ENCODE measurements at regions not wholly inside any gene's neighbourhood (a gene's known extent, or its start where the extent isn't known, plus 50 kb on each side); places are given as distances from the start of the nearest gene placed in this dataset.
"Not testable (repeated sequence)": the region's sequence is repeated elsewhere in the genome, so short reads cannot be mapped to it uniquely, and the experiment has no call there.

GRCh38 chr5:62956597-62956996, 378.0 kb downstream of the LRRC70 start:
- no peak for DNase-seq

GRCh38 chr5:62954578-62954977, 376.0 kb downstream of the LRRC70 start:
- DNase-seq: no peak

- no peak for DNase-seq
These were observed 369.7 kb downstream of the LRRC70 start for GRCh38 chr5:62948301-62948700.

GRCh38 chr5:62942384-62942783, 363.8 kb downstream of the LRRC70 start:
- no peak for DNase-seq

GRCh38 chr5:62938927-62939326, 360.3 kb downstream of the LRRC70 start:
- DNase-seq: no peak

- DNase-seq: no peak
These were observed 359.3 kb downstream of the LRRC70 start for GRCh38 chr5:62937661-62938558.

- DNase-seq: no peak
These were observed 357.0 kb downstream of the LRRC70 start for GRCh38 chr5:62935660-62936059.

GRCh38 chr5:62934319-62934718, 355.7 kb downstream of the LRRC70 start:
- DNase-seq: no peak

- no peak for DNase-seq
These were observed 354.6 kb downstream of the LRRC70 start for GRCh38 chr5:62933261-62933660.

GRCh38 chr5:62931153-62931950, 352.7 kb downstream of the LRRC70 start:
- DNase-seq: no peak

- DNase-seq: no peak
These were observed 343.6 kb downstream of the LRRC70 start for GRCh38 chr5:62922191-62922590.

- no peak for DNase-seq
These were observed 342.2 kb downstream of the LRRC70 start for GRCh38 chr5:62920856-62921255.

- DNase-seq: no peak
These were observed 330.7 kb downstream of the LRRC70 start for GRCh38 chr5:62909326-62909725.

GRCh38 chr5:62902126-62902525, 323.5 kb downstream of the LRRC70 start:
- DNase-seq: no peak

- DNase-seq: no peak
These were observed 322.4 kb downstream of the LRRC70 start for GRCh38 chr5:62900976-62901375.

- DNase-seq: no peak
These were observed 317.7 kb downstream of the LRRC70 start for GRCh38 chr5:62896121-62896893.

GRCh38 chr5:62886603-62887315, 308.1 kb downstream of the LRRC70 start:
- DNase-seq: no peak

GRCh38 chr5:62837330-62837729, 258.7 kb downstream of the LRRC70 start:
- DNase-seq: not testable (repeated sequence)

GRCh38 chr5:62829604-62829986, 251.0 kb downstream of the LRRC70 start:
- no peak for DNase-seq

GRCh38 chr5:62828742-62829603, 250.4 kb downstream of the LRRC70 start:
- no peak for DNase-seq

GRCh38 chr5:62825623-62826220, 247.1 kb downstream of the LRRC70 start:
- no peak for DNase-seq
